ENCODE measurements at regions not wholly inside any gene's neighbourhood (a gene's known extent, or its start where the extent isn't known, plus 50 kb on each side); places are given as distances from the start of the nearest gene placed in this dataset.

GRCh38 chr7:19413443-19413965 is 268.3 kb upstream of the FERD3L start:
- Histone ChIP-seq H3K36me3 (no peaks in the 10 kb centered on the region), H3K27ac (no peak overlapping the region), H3K27me3 (no peaks in the 10 kb centered on the region), H3K4me1 (no peaks in the 10 kb centered on the region), H3K9me3 (no peaks in the 10 kb centered on the region), H3K4me3 (no peak overlapping the region)
- intact Hi-C loops (cut with DNase I; ENCODE audit: low total_unique reads), result no loop called here
- no peak for DNase-seq (ENCODE audit: low spot score in 2 of 2)
- TF ChIP-seq CTCF (IDR thresholded peaks at IDR 0.05) (no peak), POLR2AphosphoS5 (IDR thresholded peaks at IDR 0.05) (no peak), POLR2A (IDR thresholded peaks at IDR 0.05) (no peak)

GRCh38 chr7:19410691-19411090 is 265.5 kb upstream of the FERD3L start:
- intact Hi-C loops (cut with DNase I; ENCODE audit: low total_unique reads), result no loop called here
- Histone ChIP-seq H3K27ac (no peak overlapping the region), H3K9me3 (no peaks in the 10 kb centered on the region), H3K4me1 (no peaks in the 10 kb centered on the region), H3K36me3 (no peaks in the 10 kb centered on the region), H3K4me3 (no peak overlapping the region), H3K27me3 (no peaks in the 10 kb centered on the region)
- TF ChIP-seq POLR2AphosphoS5 (IDR thresholded peaks at IDR 0.05) (no peak), POLR2A (IDR thresholded peaks at IDR 0.05) (no peak), CTCF (IDR thresholded peaks at IDR 0.05) (no peak)
- DNase-seq (ENCODE audit: low spot score in 2 of 2), result no peak

- no peak for TF ChIP-seq POLR2AphosphoS5 (IDR thresholded peaks at IDR 0.05)
- no peaks in the 10 kb centered on the region for H3K27me3 ChIP-seq
- H3K4me3 ChIP-seq, result no peak overlapping the region
- H3K4me1 ChIP-seq, result no peaks in the 10 kb centered on the region
- no peaks in the 10 kb centered on the region for H3K36me3 ChIP-seq
- no peak overlapping the region for H3K27ac ChIP-seq
- no peaks in the 10 kb centered on the region for H3K9me3 ChIP-seq
- intact Hi-C loops (cut with DNase I; ENCODE audit: low total_unique reads), result no loop called here
- no peak for DNase-seq (ENCODE audit: low spot score in 2 of 2)
Observed at GRCh38 chr7:19410106-19410505, 264.9 kb upstream of the FERD3L start.

- Histone ChIP-seq H3K36me3 (no peaks in the 10 kb centered on the region), H3K27me3 (no peaks in the 10 kb centered on the region), H3K4me3 (no peak overlapping the region), H3K27ac (no peak overlapping the region), H3K9me3 (no peaks in the 10 kb centered on the region), H3K4me1 (no peaks in the 10 kb centered on the region)
- intact Hi-C loops (cut with DNase I; ENCODE audit: low total_unique reads), result no loop called here
- DNase-seq (ENCODE audit: low spot score in 2 of 2), result no peak
- TF ChIP-seq POLR2AphosphoS5 (IDR thresholded peaks at IDR 0.05) (no peak), POLR2A (IDR thresholded peaks at IDR 0.05) (no peak), CTCF (IDR thresholded peaks at IDR 0.05) (no peak)
Observed at GRCh38 chr7:19408706-19409220, 263.5 kb upstream of the FERD3L start.

- H3K27me3 ChIP-seq, result no peaks in the 10 kb centered on the region
- TF ChIP-seq POLR2AphosphoS5 (IDR thresholded peaks at IDR 0.05), result no peak
- TF ChIP-seq CTCF (IDR thresholded peaks at IDR 0.05), result no peak
- no peak for TF ChIP-seq POLR2A (IDR thresholded peaks at IDR 0.05)
- no peaks in the 10 kb centered on the region for H3K36me3 ChIP-seq
- intact Hi-C loops (cut with DNase I; ENCODE audit: low total_unique reads), result no loop called here
- no peak overlapping the region for H3K27ac ChIP-seq
- no peaks in the 10 kb centered on the region for H3K4me1 ChIP-seq
- DNase-seq (ENCODE audit: low spot score in 2 of 2), result no peak
- no peaks in the 10 kb centered on the region for H3K9me3 ChIP-seq
- H3K4me3 ChIP-seq, result no peak overlapping the region
Observed at GRCh38 chr7:19407270-19407669, 262.0 kb upstream of the FERD3L start.

GRCh38 chr7:19405541-19405940 is 260.3 kb upstream of the FERD3L start:
- Histone ChIP-seq H3K27ac (no peak overlapping the region), H3K27me3 (no peaks in the 10 kb centered on the region), H3K36me3 (no peaks in the 10 kb centered on the region), H3K4me1 (no peaks in the 10 kb centered on the region), H3K4me3 (no peak overlapping the region), H3K9me3 (no peaks in the 10 kb centered on the region)
- DNase-seq (ENCODE audit: low spot score in 2 of 2), result no peak
- no peak for TF ChIP-seq POLR2AphosphoS5 (IDR thresholded peaks at IDR 0.05)
- no peak for TF ChIP-seq POLR2A (IDR thresholded peaks at IDR 0.05)
- no peak for TF ChIP-seq CTCF (IDR thresholded peaks at IDR 0.05)
- intact Hi-C loops (cut with DNase I; ENCODE audit: low total_unique reads), result no loop called here

Data from breast epithelium (tissue), 4 donors.